ENCODE measurements at regions not wholly inside any gene's neighbourhood (a gene's known extent, or its start where the extent isn't known, plus 50 kb on each side); places are given as distances from the start of the nearest gene placed in this dataset.
A peak's percentile ranks its signal among the peaks of the same experiment; 100 is the strongest.
"Not testable (repeated sequence)": the region's sequence is repeated elsewhere in the genome, so short reads cannot be mapped to it uniquely, and the experiment has no call there.

- H4K8ac ChIP-seq (ENCODE audit: low read depth in 2 of 2, low read length in 2 of 2) = no peak overlapping the region
- WGBS, 2 experiments (ENCODE audit: extremely low coverage in 2 of 2, insufficient read length in 1 of 2) = no CpG with 5 or more reads among the region's 4 CpGs
- H2BK20ac ChIP-seq (ENCODE audit: low read depth, low read length) = no peak overlapping the region
- CTCF ChIA-PET = no interaction called here
- no peak overlapping the region for H3K9ac ChIP-seq (ENCODE audit: low read depth, low read length)
- no peak overlapping the region for H3K4me2 ChIP-seq (ENCODE audit: low read depth, low read length)
- H3K4me3 ChIP-seq (ENCODE audit: insufficient read depth, low read depth, low read length) = no peak overlapping the region
- no peaks in the 10 kb centered on the region for H3K79me1 ChIP-seq (ENCODE audit: low read depth in 1 of 2, low read length in 2 of 2)
- no peak overlapping the region for H3K56ac ChIP-seq (ENCODE audit: extremely low read depth, insufficient read depth, low read length)
- no peak overlapping the region for H3K27ac ChIP-seq (ENCODE audit: insufficient read depth, low read length)
- TF ChIP-seq MAFK (IDR thresholded peaks at IDR 0.05; ENCODE audit: low read depth, low read length) = peak; percentile 91
- peak; percentile 64 for TF ChIP-seq NFE2L2 (IDR thresholded peaks at IDR 0.05; ENCODE audit: low read depth, low read length)
- TF ChIP-seq MXI1 (IDR thresholded peaks at IDR 0.05; ENCODE audit: borderline replicate concordance, low read depth, low read length) = no peak
- no peaks in the 10 kb centered on the region for H3K9me1 ChIP-seq (ENCODE audit: insufficient read depth, low read length)
- no peaks in the 10 kb centered on the region for H3K36me3 ChIP-seq (ENCODE audit: control insufficient read depth, insufficient read depth, low read length)
- H2AK5ac ChIP-seq (ENCODE audit: low read depth, low read length) = no peak overlapping the region
- no peak overlapping the region for H3K18ac ChIP-seq (ENCODE audit: low read depth, low read length)
- no peaks in the 10 kb centered on the region for H4K20me1 ChIP-seq (ENCODE audit: insufficient read depth, low read length)
- DNase-seq (no peak), ATAC-seq (ENCODE audit: low read depth) (no peak)
- intact Hi-C loops (cut with micrococcal nuclease) (no loop called here), in situ Hi-C loops (cut with MboI; ENCODE audit: low sequenced_read_pairs) (no loop called here), dilution Hi-C loops (cut with HindIII; ENCODE audit: low sequenced_read_pairs, unreplicated experiment) (no loop called here)
- H3K4me1 ChIP-seq (ENCODE audit: control insufficient read depth, insufficient read depth, low read length) = no peaks in the 10 kb centered on the region
- POLR2A ChIA-PET (ENCODE audit: unreplicated experiment) = no interaction called here
- H2BK120ac ChIP-seq (ENCODE audit: low read depth, low read length) = no peak overlapping the region
- no peak overlapping the region for H2AK9ac ChIP-seq (replicated peaks; ENCODE audit: low read depth, low read length, poor library complexity)
- H2BK15ac ChIP-seq (ENCODE audit: low read depth, low read length) = no peak overlapping the region
- no peak overlapping the region for H3K23ac ChIP-seq (ENCODE audit: low read depth, low read length)
- H3K4ac ChIP-seq (ENCODE audit: low read depth, low read length) = no peak overlapping the region
- H2BK5ac ChIP-seq (ENCODE audit: low read depth, low read length, poor library complexity, severe bottlenecking) = no peak overlapping the region
- H3K14ac ChIP-seq (replicated peaks; ENCODE audit: low read depth, low read length) = no peak overlapping the region
- no peak overlapping the region for H2AFZ ChIP-seq (replicated peaks; ENCODE audit: low read length, poor library complexity)
- no peaks in the 10 kb centered on the region for H3K9me3 ChIP-seq (ENCODE audit: control insufficient read depth, insufficient read depth, low read length)
- no peaks in the 10 kb centered on the region for H3K27me3 ChIP-seq (ENCODE audit: control insufficient read depth, insufficient read depth, low read length)
- no TSS peak for BruUV-seq (replicated peaks)
- H4K5ac ChIP-seq (ENCODE audit: low read depth, low read length) = no peak overlapping the region
- no peak overlapping the region for H4K91ac ChIP-seq (ENCODE audit: insufficient read depth, low read depth, low read length)
These were observed 195.9 kb downstream of the ANKRD60 start for GRCh38 chr20:58032599-58032998.

- dilution Hi-C loops (cut with HindIII; ENCODE audit: low sequenced_read_pairs, unreplicated experiment); H3K79me1 ChIP-seq (ENCODE audit: low read depth in 1 of 2, low read length in 2 of 2); H2BK120ac ChIP-seq (ENCODE audit: low read depth, low read length); H3K9me1 ChIP-seq (ENCODE audit: insufficient read depth, low read length); H3K14ac ChIP-seq (replicated peaks; ENCODE audit: low read depth, low read length); H3K27me3 ChIP-seq (ENCODE audit: control insufficient read depth, insufficient read depth, low read length); H3K23ac ChIP-seq (ENCODE audit: low read depth, low read length); H4K91ac ChIP-seq (ENCODE audit: insufficient read depth, low read depth, low read length); H3K4me2 ChIP-seq (ENCODE audit: low read depth, low read length); H3K9ac ChIP-seq (ENCODE audit: low read depth, low read length); H2BK15ac ChIP-seq (ENCODE audit: low read depth, low read length); BruUV-seq (replicated peaks); H3K27ac ChIP-seq (ENCODE audit: insufficient read depth, low read length); H3K36me3 ChIP-seq (ENCODE audit: control insufficient read depth, insufficient read depth, low read length); POLR2A ChIA-PET (ENCODE audit: unreplicated experiment); H4K20me1 ChIP-seq (ENCODE audit: insufficient read depth, low read length); intact Hi-C loops (cut with micrococcal nuclease); DNase-seq; in situ Hi-C loops (cut with MboI; ENCODE audit: low sequenced_read_pairs); H3K4me1 ChIP-seq (ENCODE audit: control insufficient read depth, insufficient read depth, low read length); H4K5ac ChIP-seq (ENCODE audit: low read depth, low read length); H2BK5ac ChIP-seq (ENCODE audit: low read depth, low read length, poor library complexity, severe bottlenecking); H3K18ac ChIP-seq (ENCODE audit: low read depth, low read length); H2BK20ac ChIP-seq (ENCODE audit: low read depth, low read length); H3K4ac ChIP-seq (ENCODE audit: low read depth, low read length); H2AK5ac ChIP-seq (ENCODE audit: low read depth, low read length); H3K56ac ChIP-seq (ENCODE audit: extremely low read depth, insufficient read depth, low read length); H2AFZ ChIP-seq (replicated peaks; ENCODE audit: low read length, poor library complexity); H4K8ac ChIP-seq (ENCODE audit: low read depth in 2 of 2, low read length in 2 of 2); CTCF ChIA-PET; H3K4me3 ChIP-seq (ENCODE audit: insufficient read depth, low read depth, low read length); H3K9me3 ChIP-seq (ENCODE audit: control insufficient read depth, insufficient read depth, low read length); ATAC-seq (ENCODE audit: low read depth); H2AK9ac ChIP-seq (replicated peaks; ENCODE audit: low read depth, low read length, poor library complexity): not testable (repeated sequence)
- WGBS, 2 experiments (ENCODE audit: extremely low coverage in 2 of 2, insufficient read length in 1 of 2) = 57% methylated on average over 2 of the region's 7 CpGs; no CpG with 5 or more reads in 1 of the 2 experiments
These were observed 197.1 kb downstream of the ANKRD60 start for GRCh38 chr20:58031350-58031749.

All from IMR-90 (cell line).